ENCODE measurements at regions not wholly inside any gene's neighbourhood (a gene's known extent, or its start where the extent isn't known, plus 50 kb on each side); places are given as distances from the start of the nearest gene placed in this dataset.
"Not testable (repeated sequence)": the region's sequence is repeated elsewhere in the genome, so short reads cannot be mapped to it uniquely, and the experiment has no call there.

DNA sequence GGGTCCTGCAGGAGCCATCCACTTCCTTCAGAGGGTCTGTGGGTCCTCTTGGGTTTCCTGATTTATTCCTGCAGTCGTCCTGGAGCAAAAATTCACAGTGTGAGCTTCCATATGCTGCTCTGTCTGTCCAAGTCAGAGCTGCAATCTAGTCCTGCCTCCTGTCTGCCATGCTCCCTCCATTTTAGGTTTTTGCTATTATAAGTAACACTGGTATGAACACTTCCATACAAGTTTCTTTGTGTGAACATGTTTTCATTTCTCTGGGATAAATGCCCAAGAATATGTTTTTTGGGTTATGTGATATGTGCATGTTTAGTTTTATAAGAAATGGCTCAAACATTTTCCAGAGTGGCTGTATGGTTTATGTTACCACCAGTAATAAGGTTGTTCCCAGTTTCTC lies 188.1 kb downstream of the ACTR3B start:
- Mint-ChIP-seq H3K27me3 (ENCODE audit: unreplicated experiment) (no peaks in the 10 kb centered on the region), H3K4me3 (ENCODE audit: unreplicated experiment) (no peak overlapping the region), H3K36me3 (ENCODE audit: unreplicated experiment) (no peaks in the 10 kb centered on the region), H3K9me3 (ENCODE audit: unreplicated experiment) (peaks cover 24% of the 10 kb centered on the region), H3K27ac (ENCODE audit: unreplicated experiment) (no peak overlapping the region), H3K4me1 (ENCODE audit: unreplicated experiment) (no peaks in the 10 kb centered on the region)
- TF ChIP-seq, protein P1, sequence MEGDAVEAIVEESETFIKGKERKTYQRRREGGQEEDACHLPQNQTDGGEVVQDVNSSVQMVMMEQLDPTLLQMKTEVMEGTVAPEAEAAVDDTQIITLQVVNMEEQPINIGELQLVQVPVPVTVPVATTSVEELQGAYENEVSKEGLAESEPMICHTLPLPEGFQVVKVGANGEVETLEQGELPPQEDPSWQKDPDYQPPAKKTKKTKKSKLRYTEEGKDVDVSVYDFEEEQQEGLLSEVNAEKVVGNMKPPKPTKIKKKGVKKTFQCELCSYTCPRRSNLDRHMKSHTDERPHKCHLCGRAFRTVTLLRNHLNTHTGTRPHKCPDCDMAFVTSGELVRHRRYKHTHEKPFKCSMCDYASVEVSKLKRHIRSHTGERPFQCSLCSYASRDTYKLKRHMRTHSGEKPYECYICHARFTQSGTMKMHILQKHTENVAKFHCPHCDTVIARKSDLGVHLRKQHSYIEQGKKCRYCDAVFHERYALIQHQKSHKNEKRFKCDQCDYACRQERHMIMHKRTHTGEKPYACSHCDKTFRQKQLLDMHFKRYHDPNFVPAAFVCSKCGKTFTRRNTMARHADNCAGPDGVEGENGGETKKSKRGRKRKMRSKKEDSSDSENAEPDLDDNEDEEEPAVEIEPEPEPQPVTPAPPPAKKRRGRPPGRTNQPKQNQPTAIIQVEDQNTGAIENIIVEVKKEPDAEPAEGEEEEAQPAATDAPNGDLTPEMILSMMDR (IDR thresholded peaks at IDR 0.05): no peak
- DNase-seq (ENCODE audit: extremely low spot score, unreplicated experiment): no peak

DNA sequence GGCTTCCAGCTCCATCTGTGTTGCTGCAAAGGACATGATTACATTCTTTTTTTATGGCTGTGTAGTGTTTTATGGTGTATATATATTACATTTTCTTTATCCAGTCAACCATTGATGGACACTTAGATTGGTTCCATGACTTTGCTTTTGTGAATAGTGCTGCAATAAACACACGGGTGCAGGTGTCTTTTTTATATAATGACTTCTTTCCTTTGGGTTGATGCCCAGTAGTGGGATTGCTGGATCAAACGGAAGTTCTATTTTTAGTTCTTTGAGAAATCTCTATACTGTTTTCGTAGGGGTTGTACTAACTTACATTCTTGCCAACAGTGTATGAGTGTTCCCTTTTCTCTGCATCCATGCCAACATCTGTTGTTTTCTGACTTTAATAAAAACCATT lies 189.7 kb downstream of the ACTR3B start:
- TF ChIP-seq, protein P1 (IDR thresholded peaks at IDR 0.05): no peak

DNA sequence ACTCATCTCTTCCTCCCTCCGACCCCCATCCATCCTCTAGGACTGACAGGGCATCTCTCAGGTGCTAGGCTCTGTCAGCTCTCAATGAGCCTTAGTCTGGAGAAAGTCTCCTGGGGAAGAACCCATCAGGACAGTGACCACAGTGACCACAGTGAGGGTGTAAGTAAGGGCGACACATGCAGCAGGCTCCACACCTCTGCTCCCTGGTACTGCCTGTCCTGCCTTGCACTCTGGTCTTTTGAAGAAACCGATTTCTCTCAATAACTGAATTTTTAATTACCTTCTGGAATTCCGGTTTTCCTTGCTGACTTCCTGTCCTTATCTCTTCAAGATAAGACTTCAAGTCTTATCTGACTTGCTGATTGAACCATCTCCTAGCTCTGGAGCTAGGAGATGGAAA lies 190.2 kb downstream of the ACTR3B start:
- H3K9me3 Mint-ChIP-seq (ENCODE audit: unreplicated experiment): peaks cover 27% of the 10 kb centered on the region
- no peaks in the 10 kb centered on the region for H3K36me3 Mint-ChIP-seq (ENCODE audit: unreplicated experiment)
- no peak overlapping the region for H3K27ac Mint-ChIP-seq (ENCODE audit: unreplicated experiment)
- H3K4me3 Mint-ChIP-seq (ENCODE audit: unreplicated experiment): no peak overlapping the region
- no peaks in the 10 kb centered on the region for H3K4me1 Mint-ChIP-seq (ENCODE audit: unreplicated experiment)
- TF ChIP-seq, protein P1 (IDR thresholded peaks at IDR 0.05): no peak
- DNase-seq (ENCODE audit: extremely low spot score, unreplicated experiment): no peak
- no peaks in the 10 kb centered on the region for H3K27me3 Mint-ChIP-seq (ENCODE audit: unreplicated experiment)

More for the DNA sequence above, 189.7 kb downstream of the ACTR3B start:
- Mint-ChIP-seq H3K4me1 (ENCODE audit: unreplicated experiment) (no peaks in the 10 kb centered on the region), H3K36me3 (ENCODE audit: unreplicated experiment) (no peaks in the 10 kb centered on the region), H3K4me3 (ENCODE audit: unreplicated experiment) (no peak overlapping the region), H3K9me3 (ENCODE audit: unreplicated experiment) (peaks cover 27% of the 10 kb centered on the region), H3K27me3 (ENCODE audit: unreplicated experiment) (no peaks in the 10 kb centered on the region), H3K27ac (ENCODE audit: unreplicated experiment) (no peak overlapping the region)
- DNase-seq (ENCODE audit: extremely low spot score, unreplicated experiment): no peak

DNA sequence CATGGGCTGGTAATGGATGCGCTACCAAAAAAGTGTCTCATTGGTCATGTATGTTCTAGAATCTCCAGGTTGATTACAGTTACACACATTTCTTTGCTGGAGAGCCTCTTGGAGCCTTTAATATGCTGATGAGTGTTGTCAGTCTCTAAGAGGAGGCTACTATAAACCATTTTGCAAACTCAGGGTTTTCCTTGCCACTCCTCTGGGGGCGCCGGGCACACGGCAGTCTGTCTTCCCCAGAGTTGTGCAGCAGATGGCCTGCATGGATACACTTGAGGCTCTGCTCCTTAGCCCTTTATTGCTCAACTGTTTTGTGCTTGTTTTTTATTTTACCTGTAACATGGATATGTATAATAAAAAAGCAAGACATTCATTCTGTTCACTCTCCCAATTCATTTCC lies 196.5 kb downstream of the ACTR3B start:
- TF ChIP-seq, protein P1 (IDR thresholded peaks at IDR 0.05): no peak
- Mint-ChIP-seq H3K4me1 (ENCODE audit: unreplicated experiment) (no peaks in the 10 kb centered on the region), H3K27me3 (ENCODE audit: unreplicated experiment) (no peaks in the 10 kb centered on the region), H3K9me3 (ENCODE audit: unreplicated experiment) (peaks cover 28% of the 10 kb centered on the region), H3K36me3 (ENCODE audit: unreplicated experiment) (no peaks in the 10 kb centered on the region), H3K4me3 (ENCODE audit: unreplicated experiment) (no peak overlapping the region), H3K27ac (ENCODE audit: unreplicated experiment) (no peak overlapping the region)
- no peak for DNase-seq (ENCODE audit: extremely low spot score, unreplicated experiment)

DNA sequence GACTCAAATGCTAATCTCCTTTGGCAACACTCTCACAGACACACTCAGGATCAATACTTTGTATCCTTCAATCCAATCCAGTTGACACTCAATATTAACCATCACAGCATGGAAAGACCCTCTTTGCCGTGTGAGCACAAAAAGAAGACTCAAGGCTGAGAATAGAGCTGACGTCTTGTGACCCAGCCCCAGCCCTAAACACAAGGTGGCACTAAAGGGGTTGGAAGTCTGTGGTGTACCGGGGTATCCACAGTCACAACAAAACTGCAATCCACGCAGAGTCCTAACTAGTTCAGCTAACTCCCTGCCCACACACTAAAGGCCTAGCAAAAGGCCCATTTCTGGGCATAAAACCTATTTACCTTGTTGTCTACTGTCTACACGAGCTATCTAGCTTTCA lies 200.1 kb downstream of the ACTR3B start:
- TF ChIP-seq, protein P1 (IDR thresholded peaks at IDR 0.05): no peak
- no peaks in the 10 kb centered on the region for H3K27me3 Mint-ChIP-seq (ENCODE audit: unreplicated experiment)
- no peak overlapping the region for H3K27ac Mint-ChIP-seq (ENCODE audit: unreplicated experiment)
- no peaks in the 10 kb centered on the region for H3K4me1 Mint-ChIP-seq (ENCODE audit: unreplicated experiment)
- no peak for DNase-seq (ENCODE audit: extremely low spot score, unreplicated experiment)
- H3K36me3 Mint-ChIP-seq (ENCODE audit: unreplicated experiment): no peaks in the 10 kb centered on the region
- no peak overlapping the region for H3K4me3 Mint-ChIP-seq (ENCODE audit: unreplicated experiment)
- peaks cover 30% of the 10 kb centered on the region for H3K9me3 Mint-ChIP-seq (ENCODE audit: unreplicated experiment)

DNA sequence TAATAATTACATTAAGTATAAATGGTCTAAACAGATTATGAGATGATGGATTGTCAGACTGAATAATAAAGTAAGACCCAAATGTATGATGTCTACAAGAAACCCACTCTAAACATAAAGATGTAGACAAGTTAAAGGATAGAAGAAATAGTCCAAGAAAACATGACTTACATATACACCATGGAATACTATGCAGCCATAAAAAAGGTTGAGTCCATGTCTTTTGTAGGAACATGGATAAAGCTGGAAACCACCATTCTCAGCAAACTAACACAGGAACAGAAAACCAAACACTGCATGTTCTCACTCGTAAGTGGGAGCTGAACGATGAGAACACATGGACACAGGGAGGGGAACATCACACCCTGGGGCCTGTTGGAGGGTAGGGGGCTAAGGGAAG lies 202.2 kb downstream of the ACTR3B start:
- not testable (repeated sequence) for H3K27me3 Mint-ChIP-seq (ENCODE audit: unreplicated experiment); H3K27ac Mint-ChIP-seq (ENCODE audit: unreplicated experiment); H3K36me3 Mint-ChIP-seq (ENCODE audit: unreplicated experiment); DNase-seq (ENCODE audit: extremely low spot score, unreplicated experiment); H3K4me3 Mint-ChIP-seq (ENCODE audit: unreplicated experiment); H3K4me1 Mint-ChIP-seq (ENCODE audit: unreplicated experiment)
- peaks cover 31% of the 10 kb centered on the region for H3K9me3 Mint-ChIP-seq (ENCODE audit: unreplicated experiment)

Data from osteocyte (in vitro differentiated cells).